ENCODE measurements at regions not wholly inside any gene's neighbourhood (a gene's known extent, or its start where the extent isn't known, plus 50 kb on each side); places are given as distances from the start of the nearest gene placed in this dataset.
A peak's percentile ranks its signal among the peaks of the same experiment; 100 is the strongest.

- DNase-seq: no peak
Measured at GRCh38 chr10:128994598-128995143, 472.4 kb upstream of the MGMT start.

GRCh38 chr10:128995676-128996075 is 471.4 kb upstream of the MGMT start:
- no peak for DNase-seq

- no peak for DNase-seq
Measured at GRCh38 chr10:128996092-128996491, 470.9 kb upstream of the MGMT start.

- DNase-seq: no peak
Measured at GRCh38 chr10:128998101-128998805, 468.8 kb upstream of the MGMT start.

- DNase-seq: no peak
Measured at GRCh38 chr10:129004398-129004797, 462.6 kb upstream of the MGMT start.

- no peak for DNase-seq
Measured at GRCh38 chr10:129005080-129005479, 462.0 kb upstream of the MGMT start.

- no peak for DNase-seq
Measured at GRCh38 chr10:129005804-129006203, 461.2 kb upstream of the MGMT start.

- no peak for DNase-seq
Measured at GRCh38 chr10:129018511-129018910, 448.5 kb upstream of the MGMT start.

- no peak for DNase-seq
Measured at GRCh38 chr10:129020651-129021330, 446.2 kb upstream of the MGMT start.

- DNase-seq: no peak
Measured at GRCh38 chr10:129021594-129022304, 445.3 kb upstream of the MGMT start.

- no peak for DNase-seq
Measured at GRCh38 chr10:129023082-129023481, 444.0 kb upstream of the MGMT start.

- no peak for DNase-seq
Measured at GRCh38 chr10:129024046-129024445, 443.0 kb upstream of the MGMT start.

GRCh38 chr10:129025787-129026186 is 441.3 kb upstream of the MGMT start:
- DNase-seq: no peak

GRCh38 chr10:129027906-129028305 is 439.1 kb upstream of the MGMT start:
- no peak for DNase-seq

- DNase-seq: no peak
Measured at GRCh38 chr10:129028451-129028850, 438.6 kb upstream of the MGMT start.

- DNase-seq: no peak
Measured at GRCh38 chr10:129029051-129029450, 438.0 kb upstream of the MGMT start.

- DNase-seq: peak; percentile 33
Measured at GRCh38 chr10:129029851-129030602, 437.0 kb upstream of the MGMT start.

- DNase-seq: peak; percentile 15
Measured at GRCh38 chr10:129030603-129030895, 436.5 kb upstream of the MGMT start.

GRCh38 chr10:129030996-129031843 is 435.8 kb upstream of the MGMT start:
- DNase-seq: peak; percentile 34

GRCh38 chr10:129031844-129032150 is 435.2 kb upstream of the MGMT start:
- no peak for DNase-seq

GRCh38 chr10:129032372-129033313 is 434.4 kb upstream of the MGMT start:
- DNase-seq: no peak
